Anterior cingulate cortex (tissue), 58 donors: ENCODE measurements at regions not wholly inside any gene's neighbourhood (a gene's known extent, or its start where the extent isn't known, plus 50 kb on each side); places are given as distances from the start of the nearest gene placed in this dataset.

ENCODE experiments used
- DNase-seq, 58 donors: peaks; one replicate each; lab custom pipeline; 2025; lab: John Stamatoyannopoulos, UW

DNA sequence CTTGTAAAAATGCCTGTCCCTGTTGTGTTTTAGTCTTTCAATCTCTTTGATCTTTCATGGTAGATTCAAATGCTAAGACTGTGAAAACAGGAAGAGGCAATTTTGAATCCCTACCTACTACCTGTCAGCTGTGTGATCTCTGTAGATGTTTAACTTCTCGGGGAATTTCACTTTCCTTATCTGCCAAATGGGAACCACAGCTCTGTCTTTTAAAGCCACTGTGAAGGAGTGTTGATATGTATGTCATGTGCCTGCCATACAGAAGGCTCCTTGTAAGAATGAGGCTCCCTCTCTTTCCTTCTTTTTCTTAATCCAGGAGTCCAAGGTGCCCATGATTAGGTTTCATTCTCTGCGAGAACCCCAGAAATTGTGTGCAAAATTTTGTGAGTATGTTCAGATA, 139.6 kb upstream of the ADAMTS9 start:
- DNase-seq = no peak

- no peak for DNase-seq
Observed at GRCh38 chr3:64827019-64827418, 139.2 kb upstream of the ADAMTS9 start.

GRCh38 chr3:64825404-64826120, 137.8 kb upstream of the ADAMTS9 start:
- DNase-seq = no peak

DNA sequence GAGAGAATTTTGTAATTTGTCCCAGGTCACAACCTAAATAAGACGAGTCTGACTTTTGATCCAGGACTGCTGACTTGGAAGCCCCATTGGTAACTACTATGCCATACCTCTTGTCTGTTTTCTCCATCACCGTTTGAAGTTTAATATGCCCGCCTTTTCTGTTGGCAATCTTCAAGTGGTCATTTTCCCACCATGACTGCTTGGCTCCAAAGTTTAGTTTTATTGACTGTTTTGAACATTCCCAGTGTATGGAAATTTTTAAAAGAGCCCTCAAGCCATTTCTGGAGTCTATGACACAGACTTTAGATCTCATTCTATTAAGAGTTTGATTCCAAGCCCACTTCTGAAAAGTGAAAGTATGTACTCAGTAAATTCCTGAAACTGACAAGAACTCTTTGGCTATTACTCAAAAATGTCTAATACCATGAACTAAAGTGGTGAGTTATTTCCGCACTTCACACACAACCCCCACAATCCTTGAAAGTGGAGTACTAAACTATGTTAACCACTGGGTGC, 136.7 kb upstream of the ADAMTS9 start:
- DNase-seq = no peak

DNA sequence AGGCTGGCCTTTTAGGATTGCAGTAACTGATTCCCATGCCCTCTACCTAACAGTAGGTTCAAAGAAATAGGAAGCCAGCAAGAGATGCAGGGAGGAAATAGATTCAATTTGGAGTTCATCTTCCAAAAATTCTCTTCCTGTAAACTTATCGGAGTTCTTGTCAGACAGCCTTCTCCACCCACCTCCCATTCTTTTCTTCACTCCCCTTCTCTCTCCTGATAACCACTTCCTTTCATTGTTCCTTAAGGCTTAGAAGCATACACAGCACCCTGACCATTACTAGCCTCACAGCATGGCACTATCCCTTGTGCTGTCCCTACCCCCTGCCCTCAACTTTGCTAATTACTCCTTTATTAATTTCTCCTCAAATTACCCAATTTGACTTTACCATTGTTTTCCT, 130.4 kb upstream of the ADAMTS9 start:
- no peak for DNase-seq

- DNase-seq = no peak
Observed at GRCh38 chr3:64816355-64816754, 128.6 kb upstream of the ADAMTS9 start.

GRCh38 chr3:64815789-64816188, 128.0 kb upstream of the ADAMTS9 start:
- peak in 13 of 58 donors; percentile 3 to 52 (median 19) for DNase-seq

DNA sequence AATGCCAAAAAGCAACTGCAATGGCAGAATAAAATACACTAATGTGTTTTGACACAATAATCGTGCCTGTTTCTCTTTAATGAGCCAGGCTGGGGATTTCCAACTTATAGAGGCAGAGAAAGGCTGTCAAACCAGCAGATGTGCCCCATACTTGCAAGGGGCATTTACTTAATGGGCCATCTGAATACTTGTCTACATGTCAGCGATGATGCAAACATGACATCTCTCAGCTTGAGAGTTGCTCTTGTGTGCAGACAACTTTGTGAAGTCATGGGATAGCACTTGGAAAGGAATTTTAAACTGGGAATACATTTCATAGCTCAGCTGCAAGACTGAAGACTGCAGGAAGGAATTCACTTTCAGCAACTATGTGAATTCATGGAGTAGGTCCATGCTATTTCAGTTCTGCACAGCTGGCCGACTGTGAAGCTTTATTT, 127.4 kb upstream of the ADAMTS9 start:
- DNase-seq = no peak

GRCh38 chr3:64814351-64814750, 126.6 kb upstream of the ADAMTS9 start:
- DNase-seq = no peak

DNA sequence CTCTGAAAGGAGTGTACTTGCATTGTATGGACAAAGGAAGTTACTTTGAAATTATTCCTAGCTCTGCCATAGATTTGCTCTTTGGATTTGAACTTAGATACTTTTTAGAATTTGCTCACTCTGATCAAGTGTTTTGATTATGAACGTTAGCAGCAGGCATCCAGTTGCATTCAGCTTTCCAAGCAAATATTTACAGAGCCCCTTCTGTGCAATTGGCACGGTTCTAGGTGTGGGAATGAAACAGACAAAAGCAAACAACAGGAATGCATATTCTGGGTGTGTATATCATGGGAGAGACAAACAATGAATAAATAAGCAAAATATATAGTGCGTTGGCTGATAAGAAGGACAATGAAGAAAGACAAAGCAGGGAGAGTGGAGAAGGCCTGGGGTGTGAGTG, 125.5 kb upstream of the ADAMTS9 start:
- no peak for DNase-seq

- no peak for DNase-seq
Observed at GRCh38 chr3:64809086-64809485, 121.3 kb upstream of the ADAMTS9 start.

DNA sequence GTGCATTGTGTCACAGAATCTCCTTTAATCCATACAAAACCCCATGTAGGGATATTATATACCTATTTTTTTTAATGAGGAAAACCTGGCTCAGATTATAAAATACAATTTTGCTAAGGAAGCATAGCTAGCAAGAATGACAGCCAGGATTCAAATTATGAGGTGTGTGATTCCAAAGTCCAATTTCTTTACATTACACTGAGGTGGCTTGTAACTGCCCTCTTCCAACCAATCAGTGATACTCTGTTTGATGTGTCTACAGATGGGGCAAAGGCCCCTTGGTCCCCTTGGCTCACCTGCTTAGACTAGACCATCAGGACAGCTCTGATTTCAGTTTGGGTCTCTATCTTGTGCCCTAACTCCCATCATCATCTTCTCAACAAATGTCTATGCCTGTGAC, 120.3 kb upstream of the ADAMTS9 start:
- DNase-seq = no peak

DNA sequence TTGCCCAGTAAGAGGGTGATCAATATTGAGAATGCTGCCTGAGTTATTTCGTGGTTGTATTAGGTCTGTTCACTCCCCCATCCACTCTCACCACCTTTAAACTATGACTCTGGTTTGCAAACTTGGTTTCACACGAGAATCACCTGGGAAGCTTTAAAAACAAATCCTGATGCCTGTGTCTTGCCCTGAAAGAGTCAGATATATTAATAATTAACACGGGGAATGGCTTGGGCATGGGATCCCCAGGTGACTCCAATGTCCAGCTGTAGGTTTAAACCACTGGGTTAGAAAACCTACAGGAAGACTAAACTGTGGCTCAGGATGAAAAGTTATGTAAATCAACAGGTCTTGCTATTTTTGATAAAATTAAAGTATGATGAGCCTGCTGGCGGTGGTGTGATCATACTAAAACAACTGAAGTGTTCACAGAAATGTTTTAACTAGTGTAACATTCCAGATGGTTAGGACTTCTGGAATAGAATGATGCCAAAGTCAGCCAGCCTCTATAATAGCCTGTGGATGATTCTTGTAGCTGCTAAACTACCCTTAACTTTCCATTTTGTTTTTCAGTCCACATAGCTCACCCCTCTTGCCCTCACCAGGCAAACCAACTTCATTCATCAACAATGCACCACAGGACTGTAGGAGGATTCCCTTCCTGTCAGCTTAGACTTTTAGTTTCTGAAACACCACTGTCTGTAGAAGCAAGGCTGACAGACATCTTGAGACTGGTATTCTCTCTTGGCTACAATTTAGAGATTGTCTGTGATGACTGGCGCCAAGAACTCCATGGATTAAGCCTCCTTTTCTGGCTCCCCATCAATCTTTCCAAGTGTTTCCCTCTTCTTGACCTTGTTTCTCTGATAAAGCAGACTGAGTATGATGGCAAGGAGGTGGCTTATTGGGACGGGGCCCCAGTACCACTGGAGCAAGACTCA, 119.1 kb upstream of the ADAMTS9 start:
- no peak for DNase-seq

- no peak for DNase-seq
Observed at GRCh38 chr3:64805978-64806377, 118.2 kb upstream of the ADAMTS9 start.

DNA sequence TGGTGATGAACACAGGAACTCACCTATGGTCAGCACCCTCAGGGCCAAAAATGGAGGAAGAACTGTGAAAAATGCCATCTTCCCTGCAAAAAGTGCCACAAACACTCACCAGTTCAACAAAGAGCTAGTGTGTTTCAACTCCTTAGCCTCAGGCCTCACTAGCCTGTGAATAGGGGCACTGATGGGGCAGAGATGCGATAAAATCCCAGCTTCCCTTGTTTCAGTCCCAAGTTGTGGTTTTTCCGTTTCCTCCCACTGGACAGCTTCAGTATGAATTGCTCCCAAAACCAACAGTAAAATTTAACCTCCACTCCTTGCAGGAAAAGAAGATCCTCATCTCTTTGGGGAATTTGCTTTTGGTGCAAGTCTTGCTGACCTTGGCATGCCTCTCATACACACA, 117.4 kb upstream of the ADAMTS9 start:
- DNase-seq = no peak

DNA sequence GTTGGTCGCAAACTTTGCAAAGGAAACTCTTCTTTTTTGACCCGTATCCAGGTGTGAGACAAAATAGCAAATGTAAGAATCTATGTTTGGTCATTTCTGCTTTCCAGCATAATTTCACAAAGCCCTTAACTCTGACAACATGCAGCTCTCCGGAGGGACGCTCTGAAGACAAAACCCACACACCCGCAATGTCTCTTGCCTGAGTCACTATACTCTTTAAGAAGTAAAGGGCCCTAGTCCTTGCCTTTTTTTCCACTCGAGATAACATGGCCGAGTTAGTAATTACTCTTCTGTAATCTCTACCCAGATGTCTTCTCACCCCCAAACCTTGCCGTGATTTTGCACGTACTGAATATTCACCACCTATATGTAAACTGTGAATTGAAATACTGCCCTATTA, 115.7 kb upstream of the ADAMTS9 start:
- no peak for DNase-seq

- DNase-seq = no peak
Observed at GRCh38 chr3:64802460-64802859, 114.7 kb upstream of the ADAMTS9 start.

- no peak for DNase-seq
Observed at GRCh38 chr3:64801856-64802255, 114.1 kb upstream of the ADAMTS9 start.

DNA sequence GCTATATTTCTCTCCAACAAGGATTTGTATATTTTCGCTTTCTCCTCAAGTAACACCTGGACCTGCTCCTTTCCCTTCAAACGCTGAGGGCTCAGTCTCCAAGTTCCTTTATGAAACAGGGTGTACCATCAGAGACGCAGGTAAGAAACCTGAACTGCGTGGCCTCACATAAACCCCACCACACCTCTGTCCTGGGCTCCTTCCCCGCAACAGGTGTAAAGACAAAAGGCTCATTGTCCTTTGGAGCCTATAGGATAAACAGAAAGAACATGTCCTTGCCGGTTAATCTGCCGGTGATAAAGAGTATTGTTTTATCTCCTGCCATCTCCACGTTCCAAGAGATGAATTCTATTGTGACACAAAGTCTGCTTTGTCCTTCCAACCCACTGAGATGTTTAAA, 111.8 kb upstream of the ADAMTS9 start:
- no peak for DNase-seq

DNA sequence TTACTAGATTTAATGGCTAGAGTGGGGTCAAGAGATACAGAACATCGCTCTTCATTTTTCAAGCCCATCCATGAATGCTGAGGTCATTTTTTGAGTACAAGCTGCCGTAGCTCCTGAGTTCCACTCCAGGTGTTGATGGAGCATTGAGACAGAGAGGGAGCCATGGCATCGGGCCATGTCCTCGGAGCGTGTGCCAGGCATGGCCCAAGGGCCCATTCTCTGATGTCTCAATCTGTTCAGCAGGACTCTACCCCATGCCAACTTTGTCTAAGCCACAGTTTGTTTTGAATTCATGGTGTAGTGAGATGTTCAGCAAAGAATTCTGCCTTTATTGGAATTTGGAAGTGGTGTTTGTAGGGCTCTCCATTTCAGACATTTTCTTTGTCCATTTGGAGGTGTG, 110.5 kb upstream of the ADAMTS9 start:
- no peak for DNase-seq

GRCh38 chr3:64796607-64797399, 109.0 kb upstream of the ADAMTS9 start:
- peak in 1 of 58 donors; percentile 14 for DNase-seq
